GM21717 (cell line): ENCODE measurements at regions not wholly inside any gene's neighbourhood (a gene's known extent, or its start where the extent isn't known, plus 50 kb on each side); places are given as distances from the start of the nearest gene placed in this dataset.
A peak's percentile ranks its signal among the peaks of the same experiment; 100 is the strongest.
"Not testable (repeated sequence)": the region's sequence is repeated elsewhere in the genome, so short reads cannot be mapped to it uniquely, and the experiment has no call there.

Experiments used
- ATAC-seq: cut with Tn5 transposase; IDR thresholded peaks from one replicate; pipeline ENCODE4 v1.9.1; 2021; ENCODE audit warnings: mild to moderate bottlenecking, moderate library complexity; ENCODE audit not compliant: unreplicated experiment

GRCh38 chr6:11411593-11411992 lies 126.0 kb upstream of the TMEM170B start:
- ATAC-seq = no peak

GRCh38 chr6:11410539-11411307 lies 126.8 kb upstream of the TMEM170B start:
- ATAC-seq = peak; percentile 53

DNA sequence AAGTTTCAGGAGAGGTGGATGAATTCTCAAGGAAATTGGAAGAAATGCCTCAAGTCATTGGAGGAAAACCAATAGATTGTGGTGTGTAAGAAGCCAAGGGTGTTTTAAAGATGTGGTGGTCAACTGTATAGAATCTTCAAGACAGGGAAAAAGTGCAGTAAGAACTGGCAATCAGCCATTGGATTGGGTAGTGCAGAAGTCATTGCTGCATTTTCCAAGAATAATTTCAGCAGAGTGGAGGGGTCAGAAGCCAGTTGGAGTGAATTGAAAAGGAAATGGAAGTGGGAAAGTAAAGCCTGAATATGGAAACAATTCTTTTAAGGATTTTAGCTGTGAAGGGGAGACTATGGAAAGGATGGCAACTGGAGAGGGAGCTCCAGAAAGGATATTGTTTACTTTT lies 128.2 kb upstream of the TMEM170B start:
- no peak for ATAC-seq

DNA sequence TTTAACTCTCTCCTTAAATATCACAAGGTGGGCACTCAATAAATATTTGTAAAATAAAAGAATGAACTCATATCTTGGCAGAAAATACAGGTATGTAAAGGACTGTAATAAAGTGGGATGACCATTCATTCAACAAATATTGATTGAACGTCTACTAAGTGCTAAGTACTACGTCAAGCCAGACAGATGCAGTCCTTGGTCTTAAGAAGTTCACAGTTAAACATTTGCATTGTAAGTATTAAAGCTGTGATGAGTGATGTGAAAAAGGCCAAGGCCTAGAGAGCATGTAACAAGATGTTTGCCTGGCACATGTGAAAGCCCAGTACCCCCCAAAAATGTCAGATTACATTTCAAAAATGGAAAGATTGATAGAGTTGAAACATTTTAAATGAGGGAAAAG lies 130.1 kb upstream of the TMEM170B start:
- no peak for ATAC-seq

- no peak for ATAC-seq
Measured at GRCh38 chr6:11404838-11405237, 132.7 kb upstream of the TMEM170B start.

DNA sequence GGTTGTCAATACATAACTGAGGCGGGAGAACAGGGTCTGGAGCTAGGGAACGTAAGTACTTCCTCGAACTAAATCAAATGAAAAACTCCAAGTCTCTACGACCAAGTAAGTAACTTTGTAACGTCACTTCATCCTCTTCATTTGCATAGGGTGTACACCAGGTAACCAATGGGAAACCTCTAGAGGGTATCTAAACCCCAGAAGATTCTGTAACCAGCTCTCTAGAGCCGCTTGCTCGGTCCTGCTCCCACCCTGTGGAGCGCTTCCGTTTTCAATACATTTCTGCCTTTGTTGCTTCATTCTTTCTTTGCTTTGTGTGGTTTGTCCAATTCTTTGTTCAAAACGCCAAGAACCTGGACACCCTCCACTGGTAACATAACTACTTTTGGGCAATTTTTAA lies 133.5 kb upstream of the TMEM170B start:
- peak; percentile 80 for ATAC-seq

GRCh38 chr6:11403035-11403601 lies 134.4 kb upstream of the TMEM170B start:
- no peak for ATAC-seq

DNA sequence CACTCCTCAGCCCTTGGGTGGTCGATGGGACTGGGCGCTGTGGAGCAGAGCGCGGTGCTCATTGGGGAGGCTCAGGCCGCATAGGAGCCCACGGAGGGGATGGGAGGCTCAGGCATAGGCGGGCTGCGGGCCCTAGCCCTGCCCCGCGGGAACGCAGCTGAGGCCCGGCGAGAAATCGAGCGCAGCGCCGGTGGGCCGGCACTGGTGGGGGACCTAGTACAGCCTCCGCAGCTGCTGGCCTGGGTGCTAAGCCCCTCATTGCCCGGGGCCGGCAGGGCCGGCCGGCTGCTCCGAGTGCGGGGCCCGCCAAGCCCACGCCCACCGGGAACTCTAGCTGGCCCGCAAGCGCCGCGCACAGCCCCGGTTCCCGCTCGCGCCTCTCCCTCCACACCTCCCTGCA lies 135.0 kb upstream of the TMEM170B start:
- not testable (repeated sequence) for ATAC-seq

DNA sequence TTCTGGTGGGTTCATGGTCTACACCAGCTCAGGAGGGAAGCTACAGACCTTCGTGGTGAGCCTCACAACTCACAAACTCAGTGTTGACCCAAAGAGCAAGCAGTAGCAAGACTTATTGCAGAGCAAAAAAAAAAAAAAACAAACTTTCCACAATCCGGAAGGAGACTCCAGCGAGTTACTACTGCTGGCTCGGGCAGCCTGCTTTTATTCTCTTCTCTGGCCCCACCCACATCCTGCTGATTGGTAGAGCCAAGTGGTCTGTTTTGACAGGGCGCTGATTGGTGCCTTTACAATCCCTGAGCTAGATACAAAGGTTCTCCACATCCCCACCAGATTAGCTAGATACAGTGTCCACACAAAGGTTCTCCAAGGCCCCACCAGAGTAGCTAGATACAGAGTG lies 135.6 kb upstream of the TMEM170B start:
- ATAC-seq = not testable (repeated sequence)

DNA sequence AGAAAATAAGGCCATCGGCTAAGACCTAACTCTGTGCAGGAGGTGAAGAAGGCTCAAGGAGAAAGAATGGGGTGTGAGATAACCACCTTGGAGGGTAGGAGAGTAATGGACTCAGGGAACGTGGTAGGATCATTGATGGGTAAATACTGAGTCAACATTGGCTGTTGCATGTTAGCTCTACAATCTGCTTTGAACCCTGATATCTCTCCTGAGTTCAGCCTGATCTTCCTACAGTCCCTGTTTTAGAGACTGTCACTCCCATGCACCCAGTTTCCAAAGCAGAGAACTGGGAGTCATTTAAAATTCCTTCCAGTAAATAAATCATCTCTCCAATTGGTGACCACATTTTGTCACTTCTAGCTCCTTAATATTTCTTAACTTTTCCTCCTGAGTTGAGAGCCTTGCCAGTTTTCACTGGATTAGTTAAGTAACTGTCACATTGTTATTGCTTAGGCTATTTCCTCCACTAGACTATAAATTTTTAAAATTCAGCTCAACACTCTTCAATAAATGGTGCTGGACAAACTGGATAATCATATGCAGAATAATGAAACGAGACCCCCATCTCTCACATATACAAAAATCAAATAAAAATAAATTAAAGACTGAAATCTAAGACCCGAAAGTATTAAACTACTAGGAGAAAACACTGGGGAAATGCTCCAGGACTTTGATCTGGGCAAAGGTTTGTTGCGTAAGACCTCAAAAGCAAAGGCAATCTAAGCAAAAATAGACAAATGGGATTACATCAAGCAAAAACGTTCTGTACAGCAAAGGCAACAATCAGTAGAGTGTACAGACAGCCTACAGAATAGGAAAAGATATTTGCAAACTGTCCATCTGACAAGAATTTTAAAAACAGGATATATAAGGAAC lies 138.9 kb upstream of the TMEM170B start:
- no peak for ATAC-seq

GRCh38 chr6:11397622-11398450 lies 139.7 kb upstream of the TMEM170B start:
- ATAC-seq = no peak

DNA sequence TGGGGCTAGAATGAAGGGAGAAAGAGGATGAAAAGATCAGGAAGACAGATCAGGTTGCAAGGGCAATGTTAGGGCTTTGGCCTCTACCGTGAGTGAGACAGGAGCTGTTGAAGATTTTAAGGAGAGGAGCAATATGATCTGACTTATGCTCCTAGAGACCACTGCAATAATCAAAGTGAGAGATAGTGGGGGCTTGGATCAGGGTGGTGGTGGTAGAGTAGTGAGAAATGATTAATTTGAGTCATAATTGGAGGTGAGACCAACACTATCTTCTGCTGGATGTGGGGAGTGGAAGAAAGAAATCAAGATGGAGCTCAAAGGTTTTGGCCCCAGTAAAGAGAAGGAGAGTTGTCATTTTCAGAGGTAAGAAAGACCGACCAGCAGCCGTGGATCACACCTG lies 140.7 kb upstream of the TMEM170B start:
- ATAC-seq = no peak

DNA sequence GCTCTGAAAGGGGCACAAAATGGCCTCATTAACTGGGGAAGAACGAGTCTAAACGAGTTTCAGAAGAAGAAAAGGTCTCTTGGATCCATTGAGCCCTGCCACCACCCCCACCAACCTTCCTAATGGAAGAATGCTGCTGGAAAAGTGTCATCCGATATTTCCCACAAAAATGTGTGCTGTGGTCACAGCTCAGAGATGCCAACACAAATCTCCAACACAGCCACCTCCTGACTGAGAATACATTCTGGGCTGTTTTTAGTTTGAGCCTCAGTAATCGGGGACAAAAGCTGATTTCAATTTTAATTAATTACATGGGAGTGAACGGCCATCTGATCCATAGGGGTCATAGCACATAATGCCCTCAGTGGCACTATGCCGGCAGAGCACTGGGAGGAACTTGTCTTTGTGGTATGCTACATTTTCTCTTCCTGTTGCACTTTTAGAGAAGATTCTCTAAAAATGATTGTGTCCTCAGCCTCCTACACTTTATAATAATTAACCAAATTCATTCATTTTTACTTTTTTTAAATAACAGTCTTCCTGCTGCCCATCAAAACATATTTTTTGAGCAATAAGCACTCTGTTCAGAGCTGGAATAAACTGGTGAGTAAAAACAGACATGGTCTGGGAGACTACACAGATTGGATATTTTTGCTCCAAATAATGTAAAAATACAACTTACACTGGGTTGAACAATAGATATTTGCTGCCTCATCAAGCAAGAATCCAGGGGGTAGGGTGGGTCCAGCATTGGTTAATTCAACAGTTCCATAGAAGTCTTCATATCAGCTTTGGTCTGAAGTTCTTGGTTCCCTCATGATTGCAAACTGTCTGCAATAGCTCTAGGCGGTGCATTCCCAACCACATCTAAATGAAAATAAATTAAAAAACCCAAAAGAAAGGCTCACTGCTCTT lies 143.6 kb upstream of the TMEM170B start:
- ATAC-seq = no peak

DNA sequence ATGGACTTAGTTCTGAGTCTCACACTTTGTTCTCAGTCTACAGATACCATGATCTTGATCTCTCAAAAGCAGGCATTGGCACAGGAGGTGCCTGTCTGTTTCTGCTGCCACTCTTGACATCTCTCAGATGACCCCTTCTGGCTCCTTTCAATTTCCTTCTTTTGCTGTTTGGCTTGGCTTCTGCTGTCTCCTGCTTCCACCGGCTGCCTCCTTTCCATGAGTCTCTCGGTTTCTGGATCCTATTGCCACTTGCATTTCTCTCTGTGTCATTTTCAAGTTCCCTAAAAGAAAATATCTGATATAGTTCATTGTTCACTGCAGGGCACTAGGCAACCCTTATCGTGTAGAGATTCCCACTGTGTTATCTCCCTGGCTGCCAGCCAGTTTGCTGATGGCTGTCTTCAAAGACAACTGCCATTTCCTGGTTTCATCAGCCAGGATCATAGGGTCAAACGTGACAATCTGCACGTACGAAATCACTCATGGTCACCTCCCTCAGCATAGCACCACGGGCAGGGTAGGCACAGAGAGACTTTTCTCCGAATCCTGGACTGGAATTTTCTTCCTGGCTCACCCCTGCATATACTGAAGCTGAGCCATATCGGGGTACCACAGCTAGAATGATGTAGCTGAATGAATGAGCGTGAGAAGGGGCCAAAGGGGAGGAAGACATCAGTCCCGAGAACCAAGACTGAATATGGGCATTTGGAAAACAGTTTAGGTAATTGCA lies 144.6 kb upstream of the TMEM170B start:
- ATAC-seq = no peak

- no peak for ATAC-seq
Measured at GRCh38 chr6:11391934-11392777, 145.4 kb upstream of the TMEM170B start.

DNA sequence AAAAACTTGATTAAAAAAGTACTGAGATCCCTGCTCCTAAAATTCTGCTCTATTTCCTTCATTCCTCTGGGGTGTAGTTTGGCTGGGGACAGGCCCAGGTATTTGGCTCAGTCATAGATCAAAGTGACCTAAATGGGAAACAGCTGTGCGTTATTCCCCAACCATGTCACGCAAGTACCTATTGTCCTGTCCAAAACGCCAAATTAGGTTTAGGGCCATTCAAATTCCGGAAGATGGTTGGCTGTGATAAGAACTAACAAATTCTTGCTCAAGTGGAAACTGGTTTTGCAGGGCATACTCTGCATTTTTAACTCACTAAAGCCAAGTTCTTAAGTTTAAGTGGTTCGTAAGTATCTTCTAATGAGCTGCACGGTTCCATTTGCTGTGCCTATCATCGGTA lies 147.6 kb upstream of the TMEM170B start:
- ATAC-seq = no peak

- no peak for ATAC-seq
Measured at GRCh38 chr6:11388983-11389944, 148.3 kb upstream of the TMEM170B start.
